Transverse colon (tissue), 4 donors: ENCODE measurements at regions not wholly inside any gene's neighbourhood (a gene's known extent, or its start where the extent isn't known, plus 50 kb on each side); places are given as distances from the start of the nearest gene placed in this dataset.

Experiments
- CTCF ChIP-seq, 5 experiments: fragments of 200-600 bp in 3 of 5; fragments of 450-650 bp in 2 of 5; sonication (generic) in 3 of 5; IDR thresholded peaks; 1 replicate in 2 of 5; 2 replicates in 3 of 5; pipeline ENCODE4 v1.5.1; 2016 to 2017; ENCODE audit warnings: antibody characterized with exemption in 5 of 5, inconsistent platforms in 3 of 5, mild to moderate bottlenecking in 2 of 5, moderate library complexity in 1 of 5
- EP300 ChIP-seq: sonication (generic); formaldehyde crosslinking; IDR thresholded peaks from one replicate; pipeline ENCODE4 v1.6.1; 2017; ENCODE audit warnings: antibody characterized with exemption, low read depth
- POLR2A ChIP-seq: fragments of 450-650 bp; IDR thresholded peaks from one replicate; pipeline ENCODE4 v1.6.1; 2016; ENCODE audit warnings: antibody characterized with exemption, mild to moderate bottlenecking, moderate library complexity
- POLR2AphosphoS5 ChIP-seq, 3 donors: sonication (generic); formaldehyde crosslinking; IDR thresholded peaks; one replicate each; pipeline ENCODE4 v1.6.1; 2016; ENCODE audit warnings: antibody characterized with exemption in 3 of 3

- no peak for TF ChIP-seq CTCF (IDR thresholded peaks at IDR 0.05)
- no peak for TF ChIP-seq POLR2AphosphoS5 (IDR thresholded peaks at IDR 0.05)
- no peak for TF ChIP-seq POLR2A
- no peak for TF ChIP-seq EP300
Observed at GRCh38 chr10:8576911-8577310, 522.4 kb downstream of the GATA3 start.
